ENCODE measurements at regions not wholly inside any gene's neighbourhood (a gene's known extent, or its start where the extent isn't known, plus 50 kb on each side); places are given as distances from the start of the nearest gene placed in this dataset.

- TF ChIP-seq, protein P1, sequence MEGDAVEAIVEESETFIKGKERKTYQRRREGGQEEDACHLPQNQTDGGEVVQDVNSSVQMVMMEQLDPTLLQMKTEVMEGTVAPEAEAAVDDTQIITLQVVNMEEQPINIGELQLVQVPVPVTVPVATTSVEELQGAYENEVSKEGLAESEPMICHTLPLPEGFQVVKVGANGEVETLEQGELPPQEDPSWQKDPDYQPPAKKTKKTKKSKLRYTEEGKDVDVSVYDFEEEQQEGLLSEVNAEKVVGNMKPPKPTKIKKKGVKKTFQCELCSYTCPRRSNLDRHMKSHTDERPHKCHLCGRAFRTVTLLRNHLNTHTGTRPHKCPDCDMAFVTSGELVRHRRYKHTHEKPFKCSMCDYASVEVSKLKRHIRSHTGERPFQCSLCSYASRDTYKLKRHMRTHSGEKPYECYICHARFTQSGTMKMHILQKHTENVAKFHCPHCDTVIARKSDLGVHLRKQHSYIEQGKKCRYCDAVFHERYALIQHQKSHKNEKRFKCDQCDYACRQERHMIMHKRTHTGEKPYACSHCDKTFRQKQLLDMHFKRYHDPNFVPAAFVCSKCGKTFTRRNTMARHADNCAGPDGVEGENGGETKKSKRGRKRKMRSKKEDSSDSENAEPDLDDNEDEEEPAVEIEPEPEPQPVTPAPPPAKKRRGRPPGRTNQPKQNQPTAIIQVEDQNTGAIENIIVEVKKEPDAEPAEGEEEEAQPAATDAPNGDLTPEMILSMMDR (IDR thresholded peaks at IDR 0.05), result no peak
- no peak for TF ChIP-seq POLR2A (IDR thresholded peaks at IDR 0.05)
- 39 to 57% (median 45%) methylated on average over 13 to 14 of the region's 14 CpGs for WGBS, 4 donors
- Histone ChIP-seq H3K4me3 (peak overlapping the region in 2 of 12 donors; percentile 19 to 30), H3K36me3 (no peaks in the 10 kb centered on the region), H3K27me3 (peaks cover 0 to 4% (median 0%) of the 10 kb centered on the region in 9 donors), H3K27ac (peak overlapping the region; percentile 39 to 89 (median 69)), H3K4me1 (peaks cover 0 to 63% (median 17%) of the 10 kb centered on the region in 12 donors), H3K9me3 (no peaks in the 10 kb centered on the region)
- DNase-seq (peak in 1 of 5 donors; percentile 66), ATAC-seq (peak; percentile 25 to 63 (median 46))
- intact Hi-C loops (cut with DNase I), result loop anchor here in 1 of 10 donors (5.0 kb wide), 2 partner anchors 119 to 201 kb away; partner anchors contain the start of gene RHOU
Measured at GRCh38 chr1:228937851-228938536, 202.7 kb downstream of the RHOU start.

DNA sequence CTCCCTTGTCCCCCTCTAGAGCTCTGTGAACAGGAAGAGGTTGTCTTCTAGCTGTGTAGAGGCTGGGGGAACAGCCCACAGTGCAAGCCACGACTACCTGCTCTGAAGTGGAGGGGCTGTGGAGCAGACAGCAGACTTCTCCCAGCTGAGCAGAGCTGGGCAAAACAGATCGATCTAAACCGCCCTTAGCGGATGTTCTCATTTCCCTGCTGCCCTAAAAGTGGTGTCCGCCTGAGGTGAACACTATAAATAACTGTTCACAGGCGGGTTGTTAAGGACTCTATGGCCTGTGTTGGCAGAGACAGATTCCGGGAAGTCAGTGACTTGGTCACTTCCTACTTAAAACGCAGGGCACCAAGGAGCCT lies 203.2 kb downstream of the RHOU start:
- ATAC-seq, result peak; percentile 80 to 93 (median 88)
- no peaks in the 10 kb centered on the region for H3K9me3 ChIP-seq
- WGBS, 4 donors, result 9 to 27% (median 15%) methylated on average over 8 of the region's 8 CpGs
- peaks cover 0 to 68% (median 17%) of the 10 kb centered on the region in 12 donors for H3K4me1 ChIP-seq
- peak in 4 of 5 donors; percentile 39 to 57 (median 48) for DNase-seq
- peaks cover 0 to under 1% (median 0%) of the 10 kb centered on the region in 9 donors for H3K27me3 ChIP-seq
- no peaks in the 10 kb centered on the region for H3K36me3 ChIP-seq
- H3K27ac ChIP-seq, result peak overlapping the region; percentile 39 to 89 (median 69)
- TF ChIP-seq POLR2A (IDR thresholded peaks at IDR 0.05), result peak in 1 of 2 donors; percentile 37
- TF ChIP-seq, protein P1 (IDR thresholded peaks at IDR 0.05), result no peak
- H3K4me3 ChIP-seq, result peak overlapping the region in 2 of 12 donors; percentile 19 to 30
- intact Hi-C loops (cut with DNase I), result loop anchor here in 1 of 10 donors (5.0 kb wide), 2 partner anchors 119 to 201 kb away; partner anchors contain the start of gene RHOU

GRCh38 chr1:228939001-228939691 lies 203.9 kb downstream of the RHOU start:
- DNase-seq (no peak), ATAC-seq (no peak)
- Histone ChIP-seq H3K27ac (peak overlapping the region in 10 of 12 donors; percentile 59 to 89 (median 72)), H3K4me1 (peaks cover 0 to 74% (median 17%) of the 10 kb centered on the region in 12 donors), H3K4me3 (no peak overlapping the region), H3K36me3 (no peaks in the 10 kb centered on the region), H3K27me3 (no peaks in the 10 kb centered on the region), H3K9me3 (no peaks in the 10 kb centered on the region)
- TF ChIP-seq, protein P1 (IDR thresholded peaks at IDR 0.05), result no peak
- no peak for TF ChIP-seq POLR2A (IDR thresholded peaks at IDR 0.05)
- intact Hi-C loops (cut with DNase I), result loop anchor here in 1 of 10 donors (5.0 kb wide), 2 partner anchors 118 to 202 kb away; partner anchors contain the start of gene RHOU
- 86 to 94% (median 93%) methylated on average over 5 to 6 of the region's 6 CpGs for WGBS, 4 donors

GRCh38 chr1:228939881-228940392 lies 204.7 kb downstream of the RHOU start:
- Histone ChIP-seq H3K27me3 (no peaks in the 10 kb centered on the region), H3K4me3 (no peak overlapping the region), H3K9me3 (no peaks in the 10 kb centered on the region), H3K4me1 (peaks cover 0 to 82% (median 18%) of the 10 kb centered on the region in 12 donors), H3K27ac (no peak overlapping the region), H3K36me3 (no peaks in the 10 kb centered on the region)
- 85 to 98% (median 93%) methylated on average over 7 of the region's 7 CpGs for whole genome bisulfite sequencing, 4 donors
- intact Hi-C loops (cut with DNase I), result loop anchor here in 1 of 10 donors (5.0 kb wide), 2 partner anchors 117 to 203 kb away; partner anchors contain the start of gene RHOU
- no peak for ATAC-seq
- DNase-seq, result no peak
- TF ChIP-seq POLR2A (IDR thresholded peaks at IDR 0.05), result no peak
- TF ChIP-seq, protein P1 (IDR thresholded peaks at IDR 0.05), result no peak
